ENCODE measurements at regions not wholly inside any gene's neighbourhood (a gene's known extent, or its start where the extent isn't known, plus 50 kb on each side); places are given as distances from the start of the nearest gene placed in this dataset.
A peak's percentile ranks its signal among the peaks of the same experiment; 100 is the strongest.
"Not testable (repeated sequence)": the region's sequence is repeated elsewhere in the genome, so short reads cannot be mapped to it uniquely, and the experiment has no call there.

DNA sequence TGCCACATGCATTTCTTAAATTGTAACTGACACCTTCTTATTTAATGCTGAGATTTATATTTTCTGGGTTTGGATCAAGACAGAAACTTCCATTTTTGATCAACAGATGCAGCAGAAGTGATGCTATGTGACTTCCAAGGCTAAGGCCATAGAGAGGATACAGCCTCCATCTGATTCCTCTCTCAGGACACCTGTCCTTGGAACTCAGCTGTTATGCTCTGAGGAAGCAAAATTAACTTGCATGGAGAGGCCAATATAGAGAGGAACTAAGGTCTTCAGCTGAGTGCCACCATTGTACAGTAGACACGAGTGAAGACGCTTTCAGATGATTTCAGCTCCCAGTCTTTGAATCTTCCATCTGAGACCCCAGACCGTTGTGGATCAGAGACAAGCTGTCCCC is 296.9 kb upstream of the TBL1XR1 start:
- ChIA-PET POLR2A (ENCODE audit: unreplicated experiment) (no interaction called here), CTCF (no interaction called here)
- Histone ChIP-seq H3K4me3 (no peak overlapping the region), H3F3A (ENCODE audit: insufficient read depth, low read depth) (peaks cover 10% of the 10 kb centered on the region; the same call in 1 of the 2 replicates), H4K20me1 (ENCODE audit: insufficient read depth) (no peaks in the 10 kb centered on the region), H3K4me2 (no peak overlapping the region), H3K9me2 (ENCODE audit: insufficient read depth) (no peaks in the 10 kb centered on the region), H3K27ac (no peak overlapping the region), H2AFZ (no peak overlapping the region), H3K4me1 (replicated peaks; ENCODE audit: insufficient read depth) (peaks cover 8% of the 10 kb centered on the region; the same call in 1 of the 2 replicates), H3K27me3 (ENCODE audit: insufficient read depth, low read depth) (no peaks in the 10 kb centered on the region), H3K36me3 (ENCODE audit: low read depth) (no peaks in the 10 kb centered on the region), H3K9me3 (ENCODE audit: insufficient read depth, low read depth) (peaks cover 4% of the 10 kb centered on the region; the same call in 1 of the 2 replicates), H3K79me2 (ENCODE audit: low read depth) (no peaks in the 10 kb centered on the region)
- no TSS peak for BruUV-seq (replicated peaks)
- DNase-seq = no peak
- intact Hi-C loops (cut with micrococcal nuclease; ENCODE audit: unreplicated experiment) = no loop called here
- TF ChIP-seq CTCF (conservative IDR thresholded peaks at IDR 0.05) (no peak), EZH2 (IDR thresholded peaks at IDR 0.05; ENCODE audit: low read depth) (no peak)

GRCh38 chr3:177495566-177495965 is 298.3 kb upstream of the TBL1XR1 start:
- CTCF ChIA-PET = no interaction called here
- Histone ChIP-seq H3K4me1 (replicated peaks; ENCODE audit: insufficient read depth) (peaks cover 8% of the 10 kb centered on the region; the same call in 1 of the 2 replicates), H3K4me3 (no peak overlapping the region), H3F3A (ENCODE audit: insufficient read depth, low read depth) (peaks cover 13% of the 10 kb centered on the region; the same call in 1 of the 2 replicates), H3K9me2 (ENCODE audit: insufficient read depth) (no peaks in the 10 kb centered on the region), H4K20me1 (ENCODE audit: insufficient read depth) (no peaks in the 10 kb centered on the region), H3K9me3 (ENCODE audit: insufficient read depth, low read depth) (peaks cover 4% of the 10 kb centered on the region; the same call in 1 of the 2 replicates), H3K36me3 (ENCODE audit: low read depth) (no peaks in the 10 kb centered on the region), H3K27me3 (ENCODE audit: insufficient read depth, low read depth) (no peaks in the 10 kb centered on the region), H3K27ac (no peak overlapping the region), H3K79me2 (ENCODE audit: low read depth) (no peaks in the 10 kb centered on the region), H3K4me2 (no peak overlapping the region), H2AFZ (no peak overlapping the region)
- no peak for TF ChIP-seq EZH2 (IDR thresholded peaks at IDR 0.05; ENCODE audit: low read depth)
- no peak for TF ChIP-seq CTCF (conservative IDR thresholded peaks at IDR 0.05)
- no peak for DNase-seq
- POLR2A ChIA-PET (ENCODE audit: unreplicated experiment) = interaction anchor here (0.6 kb wide), 2 partner anchors 148 to 411 kb away, joined by 3 to 5 read pairs; no protein-coding TSS in a partner anchor
- BruUV-seq (replicated peaks) = no TSS peak
- intact Hi-C loops (cut with micrococcal nuclease; ENCODE audit: unreplicated experiment) = no loop called here

DNA sequence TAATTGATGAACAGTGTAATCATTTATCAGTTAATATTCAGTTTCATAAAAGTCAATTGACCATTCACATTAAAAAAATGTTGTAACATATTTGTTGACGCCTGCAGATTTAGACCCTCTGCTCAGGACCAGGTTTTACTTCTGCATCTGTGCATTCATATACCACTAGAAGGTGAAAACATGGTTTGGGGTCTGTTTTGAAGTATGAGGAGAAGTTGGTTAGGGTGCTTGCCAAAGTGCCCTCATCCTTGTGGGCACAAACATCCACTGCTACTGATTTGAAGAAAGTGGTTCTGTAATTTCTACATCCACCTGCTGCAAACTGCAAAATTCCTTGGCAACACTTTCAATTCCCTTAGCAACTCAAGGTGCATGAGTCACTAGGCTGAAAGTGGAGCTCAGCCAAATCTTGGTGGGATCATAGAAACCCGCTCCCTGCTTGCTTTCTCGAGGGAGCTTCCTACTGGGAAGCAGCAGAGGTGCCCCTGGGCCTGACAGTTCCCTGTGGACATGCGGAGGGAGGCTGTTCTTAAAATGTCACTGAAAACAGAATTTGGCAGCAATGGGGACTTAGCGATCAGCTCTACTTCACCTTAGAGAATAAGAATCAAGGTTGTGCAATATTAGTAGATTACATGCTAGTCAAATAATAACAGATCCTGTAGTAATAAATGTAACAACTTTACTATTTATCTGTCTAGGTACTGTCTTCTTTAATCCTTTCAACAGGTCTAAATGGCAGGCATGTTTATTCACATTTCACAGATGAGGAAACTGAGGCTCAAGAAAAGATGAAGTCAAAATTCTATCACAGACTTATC is 301.0 kb upstream of the TBL1XR1 start:
- CTCF ChIA-PET = no interaction called here
- H4K20me1 ChIP-seq (ENCODE audit: insufficient read depth) = no peaks in the 10 kb centered on the region
- H3K9me3 ChIP-seq (ENCODE audit: insufficient read depth, low read depth) = peaks cover 4% of the 10 kb centered on the region; the same call in 1 of the 2 replicates
- H3K27ac ChIP-seq = peak overlapping the region; percentile 3; the same call in 1 of the 2 replicates
- DNase-seq = peak; percentile 64 to 72
- peaks cover 8% of the 10 kb centered on the region; the same call in 1 of the 2 replicates for H3K4me1 ChIP-seq (replicated peaks; ENCODE audit: insufficient read depth)
- no peak overlapping the region for H3K4me3 ChIP-seq
- H3K4me2 ChIP-seq = peak overlapping the region; percentile 8; the same call in 1 of the 2 replicates
- no peaks in the 10 kb centered on the region for H3K9me2 ChIP-seq (ENCODE audit: insufficient read depth)
- POLR2A ChIA-PET (ENCODE audit: unreplicated experiment) = interaction anchor here (0.7 to 0.9 kb wide), 4 partner anchors 11 to 306 kb away, joined by 3 to 8 read pairs (median 4); no protein-coding TSS in a partner anchor
- no peaks in the 10 kb centered on the region for H3K27me3 ChIP-seq (ENCODE audit: insufficient read depth, low read depth)
- no peaks in the 10 kb centered on the region for H3K79me2 ChIP-seq (ENCODE audit: low read depth)
- no peak overlapping the region for H2AFZ ChIP-seq
- no peaks in the 10 kb centered on the region for H3K36me3 ChIP-seq (ENCODE audit: low read depth)
- no peak for TF ChIP-seq EZH2 (IDR thresholded peaks at IDR 0.05; ENCODE audit: low read depth)
- no peak for TF ChIP-seq CTCF (conservative IDR thresholded peaks at IDR 0.05)
- peaks cover 13% of the 10 kb centered on the region; the same call in 1 of the 2 replicates for H3F3A ChIP-seq (ENCODE audit: insufficient read depth, low read depth)
- intact Hi-C loops (cut with micrococcal nuclease; ENCODE audit: unreplicated experiment) = no loop called here
- BruUV-seq (replicated peaks) = no TSS peak

GRCh38 chr3:177499039-177499438 is 301.8 kb upstream of the TBL1XR1 start:
- H4K20me1 ChIP-seq (ENCODE audit: insufficient read depth); intact Hi-C loops (cut with micrococcal nuclease; ENCODE audit: unreplicated experiment); H3K79me2 ChIP-seq (ENCODE audit: low read depth); H3K36me3 ChIP-seq (ENCODE audit: low read depth); H3K4me1 ChIP-seq (replicated peaks; ENCODE audit: insufficient read depth); DNase-seq; H3K27ac ChIP-seq; H3K27me3 ChIP-seq (ENCODE audit: insufficient read depth, low read depth); H3K9me2 ChIP-seq (ENCODE audit: insufficient read depth); H3K9me3 ChIP-seq (ENCODE audit: insufficient read depth, low read depth); H3K4me2 ChIP-seq; POLR2A ChIA-PET (ENCODE audit: unreplicated experiment); CTCF ChIA-PET; BruUV-seq (replicated peaks); H2AFZ ChIP-seq; H3K4me3 ChIP-seq: not testable (repeated sequence)
- peaks cover 13% of the 10 kb centered on the region; the same call in 1 of the 2 replicates for H3F3A ChIP-seq (ENCODE audit: insufficient read depth, low read depth)

Measured in PC-9 (cell line).